Stomach (tissue), 4 donors: ENCODE measurements at regions not wholly inside any gene's neighbourhood (a gene's known extent, or its start where the extent isn't known, plus 50 kb on each side); places are given as distances from the start of the nearest gene placed in this dataset.

Source experiments
- CTCF ChIP-seq, 7 experiments: fragments of 450-650 bp in 4 of 7; fragments of 200-600 bp in 3 of 7; sonication (generic) in 3 of 7; IDR thresholded peaks; one replicate each; pipeline ENCODE4 v1.5.1; 2016 to 2019; ENCODE audit warnings: antibody characterized with exemption in 7 of 7, control low read depth in 2 of 7, mild to moderate bottlenecking in 1 of 7
- EP300 ChIP-seq: sonication (generic); formaldehyde crosslinking; IDR thresholded peaks from one replicate; pipeline ENCODE4 v1.6.1; 2017; ENCODE audit warnings: antibody characterized with exemption
- POLR2A ChIP-seq, 4 donors: fragments of 450-650 bp; IDR thresholded peaks; one replicate each; pipeline ENCODE4 v1.6.1; 2016; ENCODE audit warnings: antibody characterized with exemption in 4 of 4, control low read depth in 2 of 4, mild to moderate bottlenecking in 1 of 4, moderate library complexity in 1 of 4
- POLR2AphosphoS5 ChIP-seq, 3 donors: sonication (generic); formaldehyde crosslinking; IDR thresholded peaks; one replicate each; pipeline ENCODE4 v1.6.1; 2016; ENCODE audit warnings: antibody characterized with exemption in 3 of 3

GRCh38 chr12:60399064-60399463 is 803.2 kb downstream of the SLC16A7 start:
- TF ChIP-seq CTCF (IDR thresholded peaks at IDR 0.05) (no peak), EP300 (no peak), POLR2AphosphoS5 (IDR thresholded peaks at IDR 0.05) (no peak), POLR2A (IDR thresholded peaks at IDR 0.05) (no peak)
